GM19023 (cell line): ENCODE measurements at regions not wholly inside any gene's neighbourhood (a gene's known extent, or its start where the extent isn't known, plus 50 kb on each side); places are given as distances from the start of the nearest gene placed in this dataset.

ENCODE experiments used
- ATAC-seq: cut with Tn5 transposase; IDR thresholded peaks from one replicate; pipeline ENCODE4 v1.9.1; 2021; ENCODE audit warnings: mild to moderate bottlenecking, moderate library complexity; ENCODE audit not compliant: unreplicated experiment

DNA sequence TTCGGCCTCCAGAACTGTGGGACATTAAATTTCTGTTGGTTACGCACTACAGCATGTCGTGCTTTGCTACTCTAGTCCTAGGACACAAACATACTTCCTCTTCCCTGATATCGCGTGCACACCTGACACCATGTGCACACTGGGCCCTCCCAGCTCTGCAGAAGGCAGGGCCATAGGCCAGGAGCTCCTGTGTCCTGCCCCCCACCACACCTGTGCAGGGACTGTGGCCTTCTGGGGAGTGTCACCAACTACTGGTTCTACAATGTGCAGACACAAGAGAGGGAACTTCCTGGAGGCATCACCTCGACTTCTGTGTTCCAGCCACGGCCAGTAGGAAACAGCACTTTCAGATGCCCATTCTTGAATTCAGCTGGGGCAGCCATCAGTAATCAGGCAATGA, 646.4 kb upstream of the MGMT start:
- ATAC-seq: no peak

- ATAC-seq: no peak
These were observed 643.8 kb upstream of the MGMT start for GRCh38 chr10:128823201-128823600.

- ATAC-seq: no peak
These were observed 641.4 kb upstream of the MGMT start for GRCh38 chr10:128825626-128826025.

- ATAC-seq: no peak
These were observed 633.4 kb upstream of the MGMT start for GRCh38 chr10:128833671-128834070.

GRCh38 chr10:128835361-128835760, 631.7 kb upstream of the MGMT start:
- no peak for ATAC-seq

DNA sequence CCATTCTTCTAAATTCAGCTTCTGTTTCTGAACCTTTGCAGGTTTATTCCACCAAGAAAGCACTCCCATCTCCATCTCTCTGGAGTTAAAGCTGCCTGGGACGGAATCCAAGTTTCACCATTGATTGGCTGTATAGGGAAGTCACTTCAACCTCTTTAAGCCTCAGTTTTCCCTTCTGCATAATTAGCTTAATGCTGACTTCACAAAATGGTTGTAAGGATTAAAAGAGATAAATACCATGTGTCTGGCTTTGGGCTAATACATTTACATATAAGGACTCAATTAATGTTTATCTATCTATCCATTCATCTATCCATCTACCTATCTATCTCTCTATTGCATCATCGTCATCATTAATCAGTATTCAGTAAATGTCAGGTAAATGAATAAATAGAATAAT, 629.6 kb upstream of the MGMT start:
- ATAC-seq: no peak

GRCh38 chr10:128839134-128839533, 627.9 kb upstream of the MGMT start:
- no peak for ATAC-seq

DNA sequence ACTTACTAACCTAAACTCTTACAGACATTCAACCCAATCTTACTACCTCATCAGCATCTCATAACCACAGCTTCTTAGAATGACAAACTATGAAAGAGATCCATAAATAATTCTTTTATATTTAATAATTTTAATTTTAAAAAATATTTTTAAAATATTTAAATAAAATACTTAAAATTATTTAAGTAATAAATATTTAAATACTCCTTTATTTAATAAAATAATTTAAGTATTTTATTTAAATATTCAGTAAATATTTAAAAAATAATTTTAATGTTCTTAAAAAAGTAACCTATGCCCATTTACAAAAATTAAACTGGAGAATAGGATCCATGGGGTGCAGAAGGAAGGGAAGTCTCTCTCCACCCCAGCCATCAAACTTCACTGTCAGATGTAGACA, 627.3 kb upstream of the MGMT start:
- ATAC-seq: no peak

GRCh38 chr10:128843972-128844371, 623.1 kb upstream of the MGMT start:
- no peak for ATAC-seq

GRCh38 chr10:128846927-128847326, 620.1 kb upstream of the MGMT start:
- no peak for ATAC-seq

DNA sequence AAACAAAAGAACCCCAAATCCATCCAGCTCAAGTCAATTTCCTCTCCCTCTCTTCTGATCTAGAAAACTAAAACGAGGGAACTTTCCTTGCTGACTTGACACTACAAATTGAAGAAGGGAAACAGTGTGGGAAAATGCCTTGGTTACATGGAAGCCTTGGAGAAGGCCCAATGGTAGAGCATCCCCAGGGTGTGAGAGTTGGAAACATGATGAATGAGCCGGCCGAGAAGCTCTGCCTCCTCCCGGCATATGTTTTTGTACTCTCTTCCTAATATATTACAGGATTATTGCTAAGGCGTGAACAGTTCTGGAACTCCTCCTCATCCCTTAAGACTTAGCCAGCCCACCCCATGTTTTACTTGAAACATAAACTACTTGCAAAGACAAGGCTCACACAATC, 618.2 kb upstream of the MGMT start:
- ATAC-seq: no peak

DNA sequence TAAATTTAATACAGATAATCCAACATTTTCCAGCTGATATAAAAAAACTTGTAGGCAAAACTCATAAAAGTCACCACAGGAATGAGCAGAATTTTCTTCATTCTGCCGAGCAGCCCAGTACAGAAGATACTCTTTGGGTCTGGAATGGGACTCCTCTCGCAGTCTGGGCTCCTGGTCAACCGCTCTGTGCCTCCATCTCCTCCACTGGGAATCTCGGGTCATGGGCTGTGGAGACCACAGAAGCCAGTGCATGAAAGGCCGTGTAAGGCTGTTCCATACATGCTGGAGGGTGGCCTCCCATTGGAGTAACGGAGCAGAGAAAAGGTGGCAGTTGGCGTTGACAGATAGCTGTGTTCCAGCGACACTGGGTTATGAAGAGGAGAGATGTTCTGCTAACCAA, 616.4 kb upstream of the MGMT start:
- ATAC-seq: no peak

DNA sequence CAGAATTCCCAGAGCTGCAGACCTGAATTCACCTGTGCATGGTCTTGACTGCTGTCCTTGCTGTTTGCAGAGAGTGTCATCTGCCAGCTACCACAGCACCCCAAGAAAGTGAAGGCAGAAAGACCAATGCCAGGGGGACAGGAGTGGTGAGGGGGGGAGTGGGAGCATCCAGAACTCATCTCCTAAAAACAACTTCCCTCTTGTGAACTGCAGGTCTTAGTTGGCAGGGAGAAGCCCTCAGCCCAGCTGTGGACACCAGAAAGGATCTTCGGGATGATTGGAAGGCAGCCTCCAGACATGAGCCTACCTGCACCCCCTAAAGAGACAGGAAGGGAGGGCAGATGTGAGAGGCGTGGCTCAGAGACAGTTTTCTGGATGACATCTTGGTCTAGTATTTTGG, 615.8 kb upstream of the MGMT start:
- no peak for ATAC-seq

DNA sequence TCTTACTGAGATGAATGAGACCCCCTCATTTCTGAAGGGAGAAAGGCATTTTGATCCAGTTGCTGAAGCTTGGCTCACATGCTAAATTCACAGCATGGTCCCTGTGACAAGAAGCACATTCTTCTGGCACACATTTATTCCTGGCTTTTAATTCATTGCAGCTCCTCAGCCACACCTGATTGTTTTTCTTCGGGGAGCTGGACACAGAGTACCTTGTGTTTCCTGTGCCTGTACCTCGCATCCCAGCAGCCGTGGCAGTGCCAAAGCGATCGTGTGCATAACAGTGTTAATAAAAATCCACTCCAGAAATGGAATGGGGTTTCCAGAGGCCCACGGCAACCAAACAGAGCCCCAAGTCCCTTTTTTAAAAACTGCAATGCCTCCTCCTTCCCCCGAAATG, 615.3 kb upstream of the MGMT start:
- ATAC-seq: no peak

GRCh38 chr10:128852449-128852848, 614.6 kb upstream of the MGMT start:
- ATAC-seq: no peak

DNA sequence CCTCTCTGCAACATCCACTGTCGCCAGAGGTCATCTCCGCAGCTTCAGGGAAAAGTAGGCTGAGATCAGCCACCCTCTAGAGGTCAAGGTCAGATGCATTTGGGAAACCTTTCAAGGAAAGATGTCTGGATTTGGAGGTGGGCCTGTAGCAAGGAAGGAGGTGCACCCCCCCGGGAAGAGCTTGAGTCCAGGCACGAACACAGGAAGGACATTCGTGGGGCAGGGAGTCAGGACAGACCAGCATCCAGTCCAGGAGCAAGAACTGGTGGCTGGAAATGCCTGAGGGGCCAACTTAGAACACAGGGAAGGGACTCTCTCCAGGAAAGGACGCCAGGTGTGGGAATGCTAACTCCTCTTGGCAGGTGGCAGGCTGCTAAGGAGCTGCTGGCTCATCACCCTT, 614.1 kb upstream of the MGMT start:
- no peak for ATAC-seq

- ATAC-seq: no peak
These were observed 613.5 kb upstream of the MGMT start for GRCh38 chr10:128853537-128853936.

- no peak for ATAC-seq
These were observed 612.8 kb upstream of the MGMT start for GRCh38 chr10:128854204-128854603.

DNA sequence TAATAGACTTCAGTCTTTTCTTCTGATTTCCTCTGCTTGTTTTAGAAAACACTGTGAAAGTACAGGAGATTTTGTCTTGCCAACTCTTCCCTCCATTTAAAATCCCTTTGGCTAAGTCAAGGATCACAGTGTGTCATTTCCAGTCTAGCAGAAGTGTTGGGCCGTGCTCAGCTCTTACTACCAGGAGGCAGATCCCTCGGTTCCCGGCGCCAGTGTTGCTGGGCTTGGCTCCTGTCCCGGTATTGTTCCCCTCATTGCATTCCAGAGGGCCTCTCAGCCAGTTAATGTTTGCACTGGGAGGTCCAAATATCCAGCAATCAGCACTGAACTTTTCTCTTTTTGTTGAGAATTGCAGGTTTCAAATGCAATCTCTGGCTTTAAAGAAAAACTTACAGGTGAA, 612.1 kb upstream of the MGMT start:
- ATAC-seq: no peak

DNA sequence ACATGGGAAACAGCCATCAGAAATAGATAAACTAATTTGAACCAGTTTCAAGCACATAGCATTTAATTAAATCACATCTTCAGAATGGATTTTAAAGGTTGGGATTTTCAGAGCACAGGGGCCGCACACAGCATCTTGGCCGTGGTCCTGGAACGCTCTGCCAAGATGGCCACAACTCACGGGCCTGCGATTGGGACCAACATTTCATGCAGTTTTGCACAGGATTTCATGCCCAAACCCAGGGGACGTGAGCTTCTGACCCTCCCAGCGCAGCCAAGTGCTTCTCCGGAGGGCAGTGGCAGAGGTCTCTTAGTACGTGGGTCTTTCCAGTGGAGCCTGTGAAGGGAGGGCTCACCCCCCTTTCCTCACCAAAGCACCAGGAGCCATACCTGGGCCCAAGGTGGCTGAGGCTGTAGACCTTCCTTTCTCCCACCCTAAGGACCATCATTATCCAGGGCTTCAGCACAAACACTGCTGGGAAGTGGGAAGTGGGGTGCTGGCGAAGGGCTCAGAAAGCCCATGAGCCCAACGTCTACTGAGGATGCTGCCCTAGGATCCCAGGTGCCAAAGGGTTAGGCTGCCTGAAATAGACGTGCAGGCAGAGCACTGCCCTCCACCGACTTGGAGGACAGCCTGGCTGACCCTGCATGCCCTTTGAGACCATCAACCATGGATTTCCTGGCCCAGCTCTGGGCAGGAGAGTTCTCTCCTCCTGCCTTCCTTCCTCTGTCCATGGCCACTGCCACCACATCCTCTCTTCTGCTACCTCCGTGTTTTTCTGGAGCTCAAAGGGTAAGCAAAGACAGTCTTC, 611.2 kb upstream of the MGMT start:
- no peak for ATAC-seq

DNA sequence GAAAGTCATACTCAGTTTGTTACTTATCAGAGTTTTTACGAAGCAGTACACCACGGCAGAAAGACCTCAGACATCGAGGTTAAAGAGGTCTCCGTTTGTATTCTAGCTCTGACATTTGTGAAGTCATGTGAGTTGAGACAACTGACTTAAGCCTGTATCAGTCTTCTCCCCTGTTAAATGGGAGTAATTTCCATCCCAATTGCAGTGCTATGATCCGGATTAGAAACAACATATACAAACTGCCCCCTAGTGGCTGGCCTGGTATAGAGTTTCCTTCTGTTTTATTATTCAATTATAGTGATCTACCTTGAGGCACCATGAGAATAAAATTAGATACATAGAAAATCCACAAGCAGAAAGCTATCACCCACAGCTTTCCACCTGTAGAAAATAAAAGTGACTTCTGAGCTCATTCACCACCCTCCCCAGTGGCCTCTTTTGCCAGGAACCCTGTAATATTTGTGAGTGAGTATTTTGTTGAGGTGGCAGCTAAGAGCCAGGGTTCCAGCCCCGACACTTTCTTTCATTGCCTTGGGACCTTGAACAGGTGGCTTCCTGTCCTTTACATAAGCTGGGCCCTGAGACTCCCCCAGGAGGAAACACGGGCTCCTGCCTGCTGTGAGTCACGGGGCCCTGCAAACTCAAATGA, 607.2 kb upstream of the MGMT start:
- ATAC-seq: no peak

- no peak for ATAC-seq
These were observed 606.5 kb upstream of the MGMT start for GRCh38 chr10:128860574-128860973.
